ENCODE measurements at regions not wholly inside any gene's neighbourhood (a gene's known extent, or its start where the extent isn't known, plus 50 kb on each side); places are given as distances from the start of the nearest gene placed in this dataset.

DNA sequence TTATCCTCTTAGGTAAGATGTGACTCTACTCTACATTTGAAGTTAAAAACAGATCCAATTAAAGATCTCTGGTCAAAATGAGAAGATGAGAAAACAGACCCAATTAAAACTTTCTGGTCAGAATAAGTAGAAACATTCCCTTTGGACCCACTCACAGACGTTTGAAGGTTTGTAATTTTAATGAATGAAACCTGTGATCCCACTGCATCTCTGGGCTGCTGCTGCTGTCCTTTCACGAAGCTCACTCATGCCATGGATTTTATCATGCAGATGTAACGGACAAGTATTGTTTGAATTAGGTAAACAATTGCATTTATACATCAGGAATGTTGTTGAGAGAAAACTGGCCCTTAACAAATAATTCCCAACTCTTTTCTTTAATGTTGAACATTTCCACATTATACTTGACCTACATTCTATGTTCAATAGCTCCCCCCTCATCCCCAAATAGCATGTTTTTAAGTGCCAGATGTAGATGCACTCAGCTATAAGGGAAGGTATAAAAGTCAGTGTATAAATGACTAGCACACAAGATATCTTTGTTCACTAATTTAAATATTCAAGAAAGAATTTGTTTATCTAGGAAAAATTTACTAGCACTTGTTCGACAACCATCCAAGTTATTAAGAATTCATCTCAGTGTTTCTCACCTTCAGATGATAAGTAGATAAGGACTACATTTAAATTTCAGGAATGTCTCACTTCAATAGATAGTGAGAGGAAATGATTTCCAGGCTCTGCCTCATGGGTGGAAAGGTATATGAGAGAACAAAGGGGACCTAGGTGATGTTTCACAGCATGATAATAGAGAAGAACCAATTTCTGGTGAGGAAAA lies 202.3 kb upstream of the LMNTD1 start:
- TF ChIP-seq YY1 (IDR thresholded peaks at IDR 0.05; ENCODE audit: insufficient read depth, insufficient read length) (no peak), SUZ12 (IDR thresholded peaks at IDR 0.05; ENCODE audit: extremely low read depth, insufficient read depth, insufficient read length) (no peak), ZNF274 (IDR thresholded peaks at IDR 0.05; ENCODE audit: low read depth, low read length) (no peak)
- H3K9me3 ChIP-seq (ENCODE audit: insufficient read depth, low read length) = no peaks in the 10 kb centered on the region
- no peak for DNase-seq (ENCODE audit: low read depth, low spot score)
- no peaks in the 10 kb centered on the region for H3K36me3 ChIP-seq (ENCODE audit: insufficient read depth, insufficient read length, low read length)
- no peaks in the 10 kb centered on the region for H3K27me3 ChIP-seq (ENCODE audit: insufficient read depth, insufficient read length)
- H3K4me3 ChIP-seq (ENCODE audit: insufficient read length, low read depth) = no peak overlapping the region
- no peaks in the 10 kb centered on the region for H3K4me1 ChIP-seq (ENCODE audit: insufficient read depth, insufficient read length)
- no peak overlapping the region for H3K9ac ChIP-seq (ENCODE audit: insufficient read length, low read depth)

DNA sequence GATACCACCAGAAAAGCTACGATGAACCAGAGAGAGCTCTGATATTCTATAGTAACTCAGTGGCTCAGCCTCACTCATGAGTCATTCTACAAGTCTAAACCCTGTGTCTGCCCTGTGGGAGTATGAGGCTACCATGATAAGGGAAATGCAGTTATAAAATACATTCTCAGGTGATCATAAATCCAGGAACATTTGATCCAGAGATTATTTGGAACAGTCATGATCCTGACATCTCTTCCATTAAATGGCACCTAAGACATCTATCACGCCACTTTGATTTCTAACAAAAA lies 202.6 kb upstream of the RASSF8 start:
- Histone ChIP-seq H3K9me3 (ENCODE audit: insufficient read depth, low read length) (no peaks in the 10 kb centered on the region), H3K4me1 (ENCODE audit: insufficient read depth, insufficient read length) (no peaks in the 10 kb centered on the region), H3K4me3 (ENCODE audit: insufficient read length, low read depth) (no peak overlapping the region), H3K27me3 (ENCODE audit: insufficient read depth, insufficient read length) (no peaks in the 10 kb centered on the region), H3K9ac (ENCODE audit: insufficient read length, low read depth) (no peak overlapping the region), H3K36me3 (ENCODE audit: insufficient read depth, insufficient read length, low read length) (no peaks in the 10 kb centered on the region)
- TF ChIP-seq SUZ12 (IDR thresholded peaks at IDR 0.05; ENCODE audit: extremely low read depth, insufficient read depth, insufficient read length) (no peak), YY1 (IDR thresholded peaks at IDR 0.05; ENCODE audit: insufficient read depth, insufficient read length) (no peak), ZNF274 (IDR thresholded peaks at IDR 0.05; ENCODE audit: low read depth, low read length) (no peak)
- no peak for DNase-seq (ENCODE audit: low read depth, low spot score)

DNA sequence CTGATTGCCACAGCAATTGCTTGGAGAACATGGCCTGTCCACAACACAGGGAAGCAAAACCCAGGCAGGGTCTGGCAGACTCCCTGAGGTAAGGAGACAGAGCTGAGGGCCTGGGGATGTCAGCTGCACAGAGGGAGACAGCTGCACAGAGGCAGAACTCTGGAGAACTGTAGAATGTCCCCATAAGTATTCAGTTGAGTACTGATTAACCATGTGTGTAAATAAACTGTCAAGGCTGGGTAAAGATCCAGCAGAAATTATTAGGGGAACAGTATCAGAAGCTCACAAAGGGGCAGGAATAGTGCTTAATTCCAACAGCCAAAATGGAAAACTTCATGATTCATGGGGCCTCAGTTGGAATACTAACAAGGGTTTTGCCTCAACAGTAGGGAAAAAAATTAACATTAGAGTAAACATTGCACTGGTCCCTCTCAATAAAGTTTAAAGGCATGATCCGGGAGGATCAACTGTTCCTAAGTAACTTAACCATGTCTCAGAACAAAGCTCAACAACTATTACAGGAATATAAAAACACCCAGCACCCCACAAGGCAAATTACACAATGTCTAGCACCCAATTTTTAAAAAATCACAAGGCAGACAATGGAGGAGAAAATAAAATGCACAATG lies 201.3 kb upstream of the RASSF8 start:
- H3K9ac ChIP-seq (ENCODE audit: insufficient read length, low read depth) = no peak overlapping the region
- no peak for DNase-seq (ENCODE audit: low read depth, low spot score)
- H3K27me3 ChIP-seq (ENCODE audit: insufficient read depth, insufficient read length) = no peaks in the 10 kb centered on the region
- no peak overlapping the region for H3K4me3 ChIP-seq (ENCODE audit: insufficient read length, low read depth)
- H3K4me1 ChIP-seq (ENCODE audit: insufficient read depth, insufficient read length) = no peaks in the 10 kb centered on the region
- no peaks in the 10 kb centered on the region for H3K36me3 ChIP-seq (ENCODE audit: insufficient read depth, insufficient read length, low read length)
- no peaks in the 10 kb centered on the region for H3K9me3 ChIP-seq (ENCODE audit: insufficient read depth, low read length)
- no peak for TF ChIP-seq ZNF274 (IDR thresholded peaks at IDR 0.05; ENCODE audit: low read depth, low read length)
- no peak for TF ChIP-seq SUZ12 (IDR thresholded peaks at IDR 0.05; ENCODE audit: extremely low read depth, insufficient read depth, insufficient read length)
- no peak for TF ChIP-seq YY1 (IDR thresholded peaks at IDR 0.05; ENCODE audit: insufficient read depth, insufficient read length)

DNA sequence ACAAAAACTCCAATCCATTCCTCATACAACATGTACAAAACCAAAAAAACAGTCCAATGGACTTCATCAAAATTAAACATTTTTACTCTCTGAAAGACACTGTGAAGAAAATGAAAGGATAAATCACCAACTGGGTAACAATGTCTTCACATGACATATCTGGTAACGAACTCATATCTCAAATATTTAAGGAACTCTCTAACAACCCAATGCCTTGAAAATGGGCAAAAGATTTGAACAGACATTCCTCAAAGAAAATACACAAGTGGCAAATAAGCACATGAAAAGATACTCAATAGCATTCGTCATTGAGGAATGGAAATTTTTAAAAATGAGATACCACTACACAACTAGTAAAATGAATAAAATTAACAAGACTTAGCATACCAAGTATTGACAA lies 198.7 kb upstream of the RASSF8 start:
- H3K36me3 ChIP-seq (ENCODE audit: insufficient read depth, insufficient read length, low read length) = no peaks in the 10 kb centered on the region
- no peak for DNase-seq (ENCODE audit: low read depth, low spot score)
- no peak overlapping the region for H3K4me3 ChIP-seq (ENCODE audit: insufficient read length, low read depth)
- TF ChIP-seq SUZ12 (IDR thresholded peaks at IDR 0.05; ENCODE audit: extremely low read depth, insufficient read depth, insufficient read length) (no peak), ZNF274 (IDR thresholded peaks at IDR 0.05; ENCODE audit: low read depth, low read length) (no peak), YY1 (IDR thresholded peaks at IDR 0.05; ENCODE audit: insufficient read depth, insufficient read length) (no peak)
- no peaks in the 10 kb centered on the region for H3K27me3 ChIP-seq (ENCODE audit: insufficient read depth, insufficient read length)
- no peak overlapping the region for H3K9ac ChIP-seq (ENCODE audit: insufficient read length, low read depth)
- no peaks in the 10 kb centered on the region for H3K4me1 ChIP-seq (ENCODE audit: insufficient read depth, insufficient read length)
- H3K9me3 ChIP-seq (ENCODE audit: insufficient read depth, low read length) = no peaks in the 10 kb centered on the region

DNA sequence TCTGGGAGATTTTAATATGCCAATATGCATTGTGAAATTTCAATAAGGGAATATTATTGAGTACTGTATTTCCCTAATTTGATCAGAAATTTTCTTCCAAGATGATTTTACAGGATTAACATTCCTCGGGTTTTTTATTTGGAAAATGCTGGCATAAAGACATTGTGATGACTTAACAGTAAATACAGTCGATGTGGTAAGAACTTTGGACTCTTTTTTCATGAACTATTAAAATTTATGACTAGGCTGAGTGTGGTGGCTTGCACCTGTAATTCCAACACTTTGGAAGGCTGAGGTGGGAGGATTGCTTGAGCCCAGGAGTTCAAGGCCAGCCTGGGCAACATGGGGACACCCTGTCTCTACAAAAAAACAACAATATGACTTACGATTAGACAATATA lies 197.1 kb upstream of the RASSF8 start:
- Histone ChIP-seq H3K27me3 (ENCODE audit: insufficient read depth, insufficient read length) (no peaks in the 10 kb centered on the region), H3K9ac (ENCODE audit: insufficient read length, low read depth) (no peak overlapping the region), H3K4me1 (ENCODE audit: insufficient read depth, insufficient read length) (no peaks in the 10 kb centered on the region), H3K36me3 (ENCODE audit: insufficient read depth, insufficient read length, low read length) (no peaks in the 10 kb centered on the region), H3K4me3 (ENCODE audit: insufficient read length, low read depth) (no peak overlapping the region), H3K9me3 (ENCODE audit: insufficient read depth, low read length) (no peaks in the 10 kb centered on the region)
- DNase-seq (ENCODE audit: low read depth, low spot score) = no peak
- TF ChIP-seq ZNF274 (IDR thresholded peaks at IDR 0.05; ENCODE audit: low read depth, low read length) (no peak), SUZ12 (IDR thresholded peaks at IDR 0.05; ENCODE audit: extremely low read depth, insufficient read depth, insufficient read length) (no peak), YY1 (IDR thresholded peaks at IDR 0.05; ENCODE audit: insufficient read depth, insufficient read length) (no peak)

DNA sequence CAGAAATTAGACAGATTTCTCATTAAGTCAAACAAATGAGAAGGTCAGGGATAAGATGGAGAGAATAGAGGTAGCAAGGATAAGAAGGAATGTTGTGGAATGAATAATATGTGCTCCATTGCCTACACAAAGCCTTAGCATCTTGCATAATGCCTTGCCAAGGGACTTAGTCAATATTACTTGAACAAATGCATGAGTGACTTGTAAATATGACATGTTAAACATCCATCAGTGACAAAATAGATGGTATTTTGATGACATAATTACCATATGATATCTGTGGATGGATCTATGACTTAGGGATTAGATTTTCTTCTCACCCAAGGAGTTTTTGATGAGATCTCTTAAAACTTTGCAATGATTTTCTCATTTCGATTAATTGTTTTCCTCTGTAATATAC lies 194.1 kb upstream of the RASSF8 start:
- no peak for DNase-seq (ENCODE audit: low read depth, low spot score)
- Histone ChIP-seq H3K36me3 (ENCODE audit: insufficient read depth, insufficient read length, low read length) (no peaks in the 10 kb centered on the region), H3K9me3 (ENCODE audit: insufficient read depth, low read length) (no peaks in the 10 kb centered on the region), H3K4me1 (ENCODE audit: insufficient read depth, insufficient read length) (no peaks in the 10 kb centered on the region), H3K27me3 (ENCODE audit: insufficient read depth, insufficient read length) (no peaks in the 10 kb centered on the region), H3K9ac (ENCODE audit: insufficient read length, low read depth) (no peak overlapping the region), H3K4me3 (ENCODE audit: insufficient read length, low read depth) (no peak overlapping the region)
- TF ChIP-seq YY1 (IDR thresholded peaks at IDR 0.05; ENCODE audit: insufficient read depth, insufficient read length) (no peak), SUZ12 (IDR thresholded peaks at IDR 0.05; ENCODE audit: extremely low read depth, insufficient read depth, insufficient read length) (no peak), ZNF274 (IDR thresholded peaks at IDR 0.05; ENCODE audit: low read depth, low read length) (no peak)

DNA sequence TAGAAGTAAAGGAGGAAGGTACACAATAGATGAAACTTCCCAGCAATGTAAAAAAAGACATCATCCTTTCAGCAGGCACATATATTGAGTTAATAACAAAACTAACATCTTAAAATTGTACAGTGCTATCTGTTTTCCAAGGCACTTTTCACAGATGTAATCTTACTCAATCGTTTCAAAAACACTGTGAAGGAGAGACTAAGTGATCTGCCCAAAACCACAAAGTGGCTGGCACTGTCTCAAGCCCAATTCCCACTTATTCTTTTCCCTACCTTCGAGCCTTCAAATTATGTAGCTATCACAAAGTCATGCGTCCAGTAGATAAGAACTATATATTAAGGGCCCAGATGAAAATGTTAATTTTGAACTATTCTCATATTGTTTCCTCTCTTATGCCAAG lies 193.6 kb upstream of the RASSF8 start:
- H3K9ac ChIP-seq (ENCODE audit: insufficient read length, low read depth) = no peak overlapping the region
- H3K9me3 ChIP-seq (ENCODE audit: insufficient read depth, low read length) = no peaks in the 10 kb centered on the region
- TF ChIP-seq SUZ12 (IDR thresholded peaks at IDR 0.05; ENCODE audit: extremely low read depth, insufficient read depth, insufficient read length) = no peak
- no peaks in the 10 kb centered on the region for H3K36me3 ChIP-seq (ENCODE audit: insufficient read depth, insufficient read length, low read length)
- no peaks in the 10 kb centered on the region for H3K4me1 ChIP-seq (ENCODE audit: insufficient read depth, insufficient read length)
- DNase-seq (ENCODE audit: low read depth, low spot score) = no peak
- H3K27me3 ChIP-seq (ENCODE audit: insufficient read depth, insufficient read length) = no peaks in the 10 kb centered on the region
- no peak overlapping the region for H3K4me3 ChIP-seq (ENCODE audit: insufficient read length, low read depth)
